A549 (cell line): ENCODE measurements at regions not wholly inside any gene's neighbourhood (a gene's known extent, or its start where the extent isn't known, plus 50 kb on each side); places are given as distances from the start of the nearest gene placed in this dataset.

ENCODE experiments used
- CTCF ChIP-seq: fragments of >200 bp; sonication (Bioruptor Twin); formaldehyde crosslinking; IDR thresholded peaks from 3 replicates; pipeline ENCODE4 v1.5.1; 2016
- ZSCAN20 ChIP-seq: fragments of 250-450 bp; sonication (Bioruptor Pico); IDR thresholded peaks from 2 replicates; pipeline ENCODE4 v1.8.0; 2022; ENCODE audit warnings: mild to moderate bottlenecking, moderate library complexity

- TF ChIP-seq ZSCAN20 (CRISPR knock-in tag) (no peak), CTCF (no peak)
These were observed 214.5 kb downstream of the HS3ST3A1 start for GRCh38 chr17:13387236-13387635.
